OCI-LY7 (cell line): ENCODE measurements at regions not wholly inside any gene's neighbourhood (a gene's known extent, or its start where the extent isn't known, plus 50 kb on each side); places are given as distances from the start of the nearest gene placed in this dataset.

Source experiments
- BruUV-seq: library from RNA; stranded (reverse); fragments of 400-500 nt; replicated peaks from 2 replicates; lab custom pipeline; 2021; lab: Mats Ljungman, UMichigan
- CTCF ChIA-PET: fragments of 300-600 bp; sonication (Branson Sonifier 250); formaldehyde crosslinking; loops from one replicate; lab custom pipeline; 2022; ENCODE audit warnings: antibody characterized with exemption; ENCODE audit not compliant: unreplicated experiment; lab: Charles Lee
- POLR2A ChIA-PET: fragments of 300-600 bp; sonication (Branson Sonifier 250); formaldehyde crosslinking; loops from one replicate; lab custom pipeline; 2022; ENCODE audit warnings: antibody characterized with exemption; lab: Charles Lee
- DNase-seq: peaks from one replicate; pipeline ENCODE4 v3.0.0-alpha.2; 2015; ENCODE audit warnings: low spot score
- H2AFZ ChIP-seq: fragments of 200-600 bp; sonication (generic), shearing (Covaris generic); 2 replicates; pipeline ENCODE4 v1.6.1; 2014; ENCODE audit warnings: mild to moderate bottlenecking, antibody characterized with exemption, low read length, moderate library complexity
- H3K27ac ChIP-seq: fragments of 200-600 bp; sonication (generic); 2 replicates; pipeline ENCODE4 v1.5.1; 2014; ENCODE audit warnings: mixed run types, low read depth, mild to moderate bottlenecking, moderate library complexity, low read length, inconsistent platforms; ENCODE audit not compliant: poor library complexity, severe bottlenecking
- H3K36me3 ChIP-seq: fragments of 200-600 bp; sonication (generic); 2 replicates; pipeline ENCODE4 v1.6.1; 2014; ENCODE audit warnings: mild to moderate bottlenecking, antibody characterized with exemption, low read length, moderate library complexity, mixed read lengths; ENCODE audit not compliant: insufficient read depth
- H3K4me1 ChIP-seq: fragments of 200-600 bp; sonication (generic); 2 replicates; pipeline ENCODE4 v1.5.1; 2014; ENCODE audit warnings: mild to moderate bottlenecking, low read length; ENCODE audit not compliant: insufficient read depth, poor library complexity, severe bottlenecking
- H3K4me2 ChIP-seq: fragments of 200-600 bp; sonication (generic); 2 replicates; pipeline ENCODE4 v1.6.1; 2014; ENCODE audit warnings: mild to moderate bottlenecking, low read length
- H3K4me3 ChIP-seq: fragments of 200-600 bp; sonication (generic); 2 replicates; pipeline ENCODE4 v1.5.1; 2014; ENCODE audit warnings: mild to moderate bottlenecking, low read depth, low read length; ENCODE audit not compliant: poor library complexity, severe bottlenecking
- H3K79me2 ChIP-seq: fragments of 200-600 bp; sonication (generic); 2 replicates; pipeline ENCODE4 v1.6.1; 2016; ENCODE audit warnings: low read depth, mild to moderate bottlenecking, low read length, moderate library complexity, mixed read lengths; ENCODE audit not compliant: insufficient read depth
- H3K9me2 ChIP-seq: fragments of 200-600 bp; sonication (generic); 2 replicates; pipeline ENCODE4 v1.6.1; 2016; ENCODE audit warnings: mild to moderate bottlenecking, low read length, mixed read lengths; ENCODE audit not compliant: insufficient read depth
- H3K9me3 ChIP-seq: fragments of 200-600 bp; sonication (generic); 2 replicates; pipeline ENCODE4 v1.6.1; 2014; ENCODE audit warnings: mild to moderate bottlenecking, mixed run types, low read length, mixed read lengths
- H4K20me1 ChIP-seq: fragments of 200-600 bp; sonication (generic); 2 replicates; pipeline ENCODE4 v1.6.1; 2014; ENCODE audit warnings: mild to moderate bottlenecking, antibody characterized with exemption, low read length, moderate library complexity, mixed read lengths; ENCODE audit not compliant: insufficient read depth
- CTCF ChIP-seq: fragments of 200-600 bp; sonication (generic); conservative IDR thresholded peaks from 2 replicates; pipeline ENCODE4 v1.5.1; 2014; ENCODE audit warnings: mild to moderate bottlenecking, antibody characterized with exemption, low read length, moderate library complexity, mixed read lengths
- EZH2phosphoT487 ChIP-seq: fragments of 200-600 bp; sonication (generic); IDR thresholded peaks from 2 replicates; pipeline ENCODE4 v1.6.1; 2018; ENCODE audit warnings: low read depth, borderline replicate concordance, mild to moderate bottlenecking, mixed run types, antibody characterized with exemption, low read length, moderate library complexity, mixed read lengths
- intact Hi-C: fragments of 100-400 bp; cut with micrococcal nuclease; formaldehyde crosslinking; loops from one replicate; pipeline ENCODE4 v1.10.0; 2022; ENCODE audit not compliant: unreplicated experiment

GRCh38 chr9:107064378-107064777 is 201.4 kb downstream of the ZNF462 start:
- Histone ChIP-seq H3K9me3 (no peaks in the 10 kb centered on the region), H3K36me3 (no peaks in the 10 kb centered on the region), H3K4me3 (no peak overlapping the region), H3K4me1 (no peaks in the 10 kb centered on the region), H3K27ac (no peak overlapping the region), H4K20me1 (no peaks in the 10 kb centered on the region), H3K9me2 (no peaks in the 10 kb centered on the region), H2AFZ (no peak overlapping the region), H3K79me2 (no peaks in the 10 kb centered on the region), H3K4me2 (no peak overlapping the region)
- CTCF ChIA-PET = no interaction called here
- intact Hi-C loops = no loop called here
- no TSS peak for BruUV-seq
- no peak for TF ChIP-seq CTCF
- no peak for TF ChIP-seq EZH2phosphoT487
- POLR2A ChIA-PET = interaction anchor here (0.6 kb wide), 1 partner anchor 362 kb away, joined by 4 read pairs; no protein-coding TSS in a partner anchor
- no peak for DNase-seq

- BruUV-seq = no TSS peak
- Histone ChIP-seq H3K79me2 (no peaks in the 10 kb centered on the region), H3K27ac (no peak overlapping the region), H3K9me3 (no peaks in the 10 kb centered on the region), H3K4me1 (no peaks in the 10 kb centered on the region), H4K20me1 (no peaks in the 10 kb centered on the region), H3K4me3 (no peak overlapping the region), H3K9me2 (no peaks in the 10 kb centered on the region), H3K36me3 (no peaks in the 10 kb centered on the region), H2AFZ (no peak overlapping the region), H3K4me2 (no peak overlapping the region)
- no peak for TF ChIP-seq CTCF
- no peak for TF ChIP-seq EZH2phosphoT487
- no peak for DNase-seq
- CTCF ChIA-PET = no interaction called here
- POLR2A ChIA-PET = interaction anchor here (0.6 kb wide), 1 partner anchor 22 kb away, joined by 3 read pairs; no protein-coding TSS in a partner anchor
- intact Hi-C loops = no loop called here
Measured at GRCh38 chr9:107065549-107065948, 202.6 kb downstream of the ZNF462 start.

GRCh38 chr9:107067739-107068416 is 204.9 kb downstream of the ZNF462 start:
- H3K79me2 ChIP-seq = no peaks in the 10 kb centered on the region
- H3K4me1 ChIP-seq = no peaks in the 10 kb centered on the region
- ChIA-PET CTCF (no interaction called here), POLR2A (interaction anchor here (0.5 kb wide), 1 partner anchor 542 kb away, joined by 4 read pairs; no protein-coding TSS in a partner anchor)
- TF ChIP-seq CTCF = no peak
- H3K9me2 ChIP-seq = no peaks in the 10 kb centered on the region
- H3K4me2 ChIP-seq = no peak overlapping the region
- H3K27ac ChIP-seq = no peak overlapping the region
- H2AFZ ChIP-seq = no peak overlapping the region
- H3K9me3 ChIP-seq = no peaks in the 10 kb centered on the region
- no peak for DNase-seq
- no peaks in the 10 kb centered on the region for H3K36me3 ChIP-seq
- H4K20me1 ChIP-seq = no peaks in the 10 kb centered on the region
- no peak overlapping the region for H3K4me3 ChIP-seq
- intact Hi-C loops = no loop called here
- BruUV-seq = no TSS peak
